Stimulated activated CD8-positive, alpha-beta memory T cell treated with anti-CD3 and anti-CD28 coated beads, Interleukin-7, amount 100 ng/mL, for 4 hours (primary cell): ENCODE measurements at regions not wholly inside any gene's neighbourhood (a gene's known extent, or its start where the extent isn't known, plus 50 kb on each side); places are given as distances from the start of the nearest gene placed in this dataset.
"Not testable (repeated sequence)": the region's sequence is repeated elsewhere in the genome, so short reads cannot be mapped to it uniquely, and the experiment has no call there.

Source experiments
- DNase-seq, 2 donors: peaks; one replicate each; pipeline ENCODE4 v3.0.0-alpha.2; 2020; ENCODE audit warnings: low read depth in 2 of 2

DNA sequence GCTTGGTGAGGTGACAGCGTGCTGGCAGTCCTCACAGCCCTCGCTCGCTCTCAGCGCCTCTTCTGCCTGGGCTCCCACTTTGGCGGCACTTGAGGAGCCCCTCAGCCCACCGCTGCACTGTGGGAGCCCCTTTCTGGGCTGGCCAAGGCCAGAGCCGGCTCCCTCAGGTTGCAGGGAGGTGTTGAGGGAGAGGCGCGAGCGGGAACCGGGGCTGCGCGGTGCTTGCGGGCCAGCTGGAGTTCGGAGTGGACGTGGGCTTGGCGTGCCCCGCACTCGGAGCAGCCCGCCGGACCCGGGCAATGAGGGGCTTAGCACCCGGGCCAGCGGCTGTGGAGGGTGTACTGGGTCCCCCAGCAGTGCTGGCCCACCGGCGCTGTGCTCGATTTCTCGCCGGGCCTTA is 134.2 kb upstream of the BASP1 start:
- not testable (repeated sequence) for DNase-seq

DNA sequence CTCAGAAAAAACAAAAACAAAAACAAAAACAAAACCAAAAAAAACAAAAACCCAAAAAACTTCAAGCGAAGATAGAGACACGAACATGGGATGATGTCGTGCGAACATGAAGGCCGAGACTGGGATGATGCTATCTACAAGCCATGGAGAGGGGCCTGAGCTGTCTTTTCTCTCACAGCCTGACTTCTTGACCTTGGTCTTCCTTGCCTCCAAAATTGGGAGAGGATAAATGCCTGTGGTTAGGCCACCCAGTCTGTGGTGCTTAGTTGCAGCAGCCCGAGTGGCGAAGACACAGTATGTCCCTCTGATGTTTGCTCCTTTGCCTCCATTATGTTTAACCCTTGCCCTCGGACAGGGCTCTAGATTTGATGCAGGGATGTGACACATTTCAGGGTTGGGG is 130.4 kb upstream of the BASP1 start:
- no peak for DNase-seq

DNA sequence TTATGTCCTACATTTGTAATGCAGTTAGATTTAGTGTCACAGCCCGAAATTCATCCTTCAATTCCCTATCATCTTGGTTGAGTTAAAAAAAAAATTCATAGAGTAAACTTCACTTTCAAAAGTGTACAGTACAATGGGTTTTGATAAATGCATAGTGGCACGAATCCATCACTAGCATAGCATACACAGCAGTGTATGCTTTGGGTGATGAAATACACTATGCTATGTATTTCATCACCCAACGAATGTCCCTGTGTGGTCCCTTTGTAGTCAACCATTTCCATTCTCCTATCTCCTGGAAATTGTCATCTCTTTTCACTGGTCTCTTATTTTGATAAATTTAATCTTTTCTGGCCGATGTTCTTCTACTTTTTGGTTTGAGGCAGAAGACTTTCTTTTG is 129.4 kb upstream of the BASP1 start:
- no peak for DNase-seq

DNA sequence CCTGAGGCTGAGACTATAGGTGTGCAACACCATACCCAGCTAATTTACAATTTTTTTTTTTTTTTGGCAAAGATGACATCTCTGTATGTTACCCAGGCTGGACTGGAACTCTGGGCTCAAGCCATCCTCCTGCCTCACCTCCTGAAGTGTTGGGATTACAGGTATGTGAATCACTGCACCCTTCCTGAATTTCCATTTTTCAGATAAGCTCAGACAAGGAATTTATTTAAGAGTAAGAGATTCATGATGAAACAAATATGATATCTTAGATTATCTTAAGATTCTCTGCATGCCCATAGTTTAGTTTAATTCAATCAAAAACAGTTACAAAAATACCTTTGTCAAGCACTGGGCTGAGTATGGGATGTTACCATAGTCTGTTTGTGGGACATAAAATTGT is 128.4 kb upstream of the BASP1 start:
- DNase-seq: no peak

DNA sequence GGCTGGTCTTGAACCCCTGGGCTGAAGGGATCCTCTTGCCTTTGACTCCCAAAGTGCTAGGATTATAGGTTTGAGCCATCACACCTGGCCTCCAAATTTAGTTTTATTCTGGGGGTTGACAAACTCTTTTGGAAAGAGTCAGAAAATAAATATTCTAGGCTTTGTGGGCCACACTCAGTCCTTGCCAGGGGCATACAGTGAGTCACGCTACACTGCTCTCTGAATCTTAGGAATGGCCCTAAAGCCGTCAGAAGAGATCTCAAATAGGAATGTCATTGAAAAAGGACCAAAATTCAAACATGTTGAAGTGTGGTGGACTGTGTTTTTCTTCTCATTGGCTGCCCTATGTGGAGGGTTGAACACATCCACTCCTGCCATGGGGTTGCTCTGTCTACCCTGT is 127.7 kb upstream of the BASP1 start:
- DNase-seq: no peak

DNA sequence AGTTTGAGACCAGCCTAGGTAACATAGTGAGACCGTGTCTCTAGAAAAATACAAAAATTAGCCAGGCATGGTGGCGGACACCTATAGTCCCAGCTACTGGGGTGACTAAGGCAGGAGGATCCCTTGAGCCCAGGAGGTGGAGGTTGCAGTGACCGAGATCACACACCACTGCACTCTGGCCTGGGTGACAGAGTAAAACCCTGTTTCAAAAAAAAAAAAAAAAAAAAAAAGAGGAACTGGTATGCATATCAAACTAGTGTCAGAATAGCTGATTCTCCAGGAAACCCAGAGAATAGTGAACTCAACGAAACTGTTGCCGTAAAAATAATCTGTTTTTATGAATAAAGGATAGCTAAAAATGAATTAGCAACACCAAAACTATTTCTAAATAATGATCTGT is 126.6 kb upstream of the BASP1 start:
- DNase-seq: no peak

DNA sequence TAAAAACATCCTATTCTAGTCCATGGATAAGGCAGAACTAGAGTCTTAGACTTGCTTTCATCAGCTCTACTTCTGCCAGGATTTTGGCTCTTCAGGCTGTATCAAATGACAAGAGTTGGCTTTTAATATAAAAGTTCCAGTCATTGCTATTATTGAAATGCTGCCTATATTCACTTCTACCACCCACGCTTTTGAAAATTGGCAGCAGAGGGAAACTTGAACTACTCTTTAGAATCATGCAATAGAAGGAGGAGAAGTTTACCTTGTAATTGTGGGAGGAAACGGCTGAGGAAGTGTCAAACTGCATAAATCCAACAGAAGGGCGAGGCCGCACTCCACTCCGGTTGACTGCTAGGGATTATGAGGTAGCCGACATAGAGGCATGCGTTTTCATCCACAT is 122.6 kb upstream of the BASP1 start:
- no peak for DNase-seq

DNA sequence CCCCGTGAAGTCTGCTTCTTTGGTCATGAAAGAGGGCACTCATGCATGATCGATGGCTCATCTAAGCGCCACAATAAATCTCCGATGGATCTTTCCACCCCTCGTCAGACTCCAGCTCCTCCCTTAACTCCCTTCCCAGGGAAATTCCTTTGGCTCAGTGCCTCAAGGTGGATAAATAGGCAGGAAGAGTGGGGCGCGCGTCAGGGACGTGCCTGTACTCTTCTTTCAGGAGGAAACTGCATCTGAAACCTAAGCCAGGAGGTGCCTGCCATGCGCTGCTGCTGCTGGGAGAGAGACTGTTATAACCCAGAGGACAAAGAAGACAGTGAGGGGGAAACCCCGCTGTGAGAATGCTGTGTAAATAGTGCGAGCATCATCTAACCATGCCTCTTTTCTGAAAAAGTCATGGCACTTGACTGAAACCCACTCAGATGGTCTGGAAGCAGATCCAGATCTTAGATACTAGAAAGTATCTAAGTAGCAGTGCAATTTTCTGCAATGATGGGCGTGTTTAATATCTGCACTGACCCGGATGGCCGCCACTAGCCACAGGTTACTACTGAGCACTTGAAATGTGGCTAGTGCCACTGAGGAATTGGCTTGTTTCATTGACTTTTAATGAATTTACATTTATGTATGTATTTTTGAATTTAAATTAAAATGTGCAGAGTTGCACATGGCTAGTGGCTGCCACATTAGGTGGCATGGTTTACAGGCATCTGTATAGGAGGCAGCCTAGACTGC is 120.3 kb upstream of the BASP1 start:
- DNase-seq: no peak

DNA sequence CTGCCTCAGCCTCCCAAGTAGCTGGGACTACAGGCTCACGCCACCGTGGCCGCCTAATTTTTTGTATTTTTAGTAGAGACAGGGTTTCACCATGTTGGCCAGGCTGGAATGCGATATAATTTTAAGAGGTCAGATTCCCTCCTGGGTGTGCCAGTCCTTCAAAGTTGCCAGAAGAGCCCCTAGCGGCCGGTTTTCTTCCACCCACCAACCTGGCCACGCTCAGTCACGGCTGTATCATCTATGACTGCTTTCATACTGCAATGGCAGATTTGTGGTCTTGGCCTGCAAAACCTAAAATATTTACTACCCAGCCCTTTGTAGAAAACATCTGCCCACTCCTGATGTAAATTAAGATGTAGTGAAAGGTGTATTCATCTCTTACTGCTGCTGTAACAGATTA is 117.5 kb upstream of the BASP1 start:
- DNase-seq: no peak

DNA sequence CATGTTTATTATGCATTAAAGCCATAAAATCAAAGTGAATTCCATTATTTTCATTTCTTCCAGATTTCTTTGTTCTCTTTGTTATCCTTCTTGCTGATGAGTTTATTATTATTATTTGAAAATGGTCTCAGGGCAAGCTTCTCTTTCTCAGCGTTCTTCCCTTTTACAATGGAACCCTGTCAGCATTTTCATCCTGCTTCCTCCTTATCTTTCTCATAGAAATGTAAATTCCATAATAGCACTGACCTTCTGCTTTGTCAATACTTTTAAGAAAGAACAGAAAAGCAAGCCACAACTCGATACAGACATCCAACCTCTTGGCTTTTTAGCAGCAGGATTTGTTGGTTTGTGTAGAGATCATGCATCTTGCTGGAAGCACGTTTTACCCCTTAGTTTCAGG is 114.0 kb upstream of the BASP1 start:
- no peak for DNase-seq

DNA sequence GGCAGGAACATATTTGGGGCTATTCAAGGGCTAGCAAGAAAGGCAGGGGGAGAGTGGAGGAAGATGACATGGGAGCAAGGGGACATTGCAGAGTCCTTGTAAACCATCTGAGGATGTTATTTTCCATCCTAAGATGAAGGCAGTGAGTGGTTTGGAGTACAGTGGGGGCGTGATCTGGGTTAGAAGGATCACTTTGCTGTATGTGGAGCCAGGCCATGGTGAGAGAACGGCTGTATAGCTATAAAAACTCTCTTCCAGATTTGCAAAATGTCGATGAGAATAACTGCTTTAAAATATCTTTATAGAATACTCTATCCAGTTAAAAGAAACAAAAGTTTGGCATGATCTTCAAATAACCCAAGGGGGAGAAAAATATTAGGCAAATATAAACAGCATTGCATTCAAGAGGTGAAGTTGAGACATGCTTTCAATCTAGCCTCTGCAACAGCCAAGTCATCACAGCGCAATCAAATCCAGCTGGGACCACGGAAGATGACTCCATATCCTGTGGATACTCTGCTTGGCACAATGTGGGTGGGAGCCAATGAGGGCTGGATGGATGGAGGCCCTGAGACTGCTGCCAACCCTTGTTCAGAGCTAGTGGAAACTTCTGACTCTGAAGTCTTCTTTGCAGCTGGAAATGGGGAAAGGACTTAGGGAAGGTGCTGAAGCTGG is 111.5 kb upstream of the BASP1 start:
- no peak for DNase-seq

DNA sequence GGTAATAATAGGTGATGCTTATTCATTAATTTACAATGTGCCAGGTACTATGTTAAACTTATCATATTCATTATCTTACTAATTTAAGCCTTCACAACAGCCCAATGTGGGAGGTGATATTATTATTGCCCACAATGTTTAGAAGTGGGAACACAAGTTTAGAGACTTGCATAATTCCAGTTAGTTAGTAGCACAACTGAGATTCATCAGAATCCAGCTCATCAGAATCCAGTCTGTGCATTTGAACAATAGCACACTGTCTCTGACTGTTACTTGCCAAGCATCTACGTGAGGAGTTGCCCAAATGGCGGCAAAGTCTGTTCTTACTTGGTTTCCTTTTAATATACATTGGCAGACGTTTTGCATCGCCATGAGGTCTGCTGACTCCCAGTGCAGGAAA is 110.9 kb upstream of the BASP1 start:
- DNase-seq: no peak

DNA sequence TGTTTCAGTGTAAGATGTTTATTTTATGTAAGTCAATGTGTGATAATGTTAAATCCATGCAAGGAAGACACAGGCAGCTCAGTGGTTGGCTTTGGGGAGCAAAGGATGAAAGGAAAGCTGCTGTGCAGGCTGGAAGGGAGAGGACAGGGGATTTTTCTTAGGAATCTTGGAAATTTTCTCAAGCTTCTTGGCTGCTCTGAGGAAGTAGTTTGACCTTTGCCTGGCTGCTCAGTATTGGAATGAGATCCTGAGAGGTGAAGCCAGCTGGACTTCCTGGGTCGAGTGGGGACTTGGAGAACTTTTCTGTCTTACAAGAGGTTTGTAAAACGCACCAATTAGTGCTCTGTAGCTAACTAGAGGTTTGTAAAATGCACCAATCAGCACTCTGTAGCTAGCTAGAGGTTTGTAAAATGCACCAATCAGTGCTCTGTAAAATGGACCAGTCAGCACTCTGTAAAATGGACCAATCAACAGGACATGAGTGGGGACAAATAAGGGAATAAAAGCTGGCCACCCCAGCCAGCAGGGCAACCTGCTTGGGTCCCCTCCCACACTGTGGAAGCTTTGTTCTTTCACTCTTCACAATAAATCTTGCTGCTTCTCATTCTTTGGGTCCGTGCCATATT is 105.2 kb upstream of the BASP1 start:
- DNase-seq: not testable (repeated sequence)

DNA sequence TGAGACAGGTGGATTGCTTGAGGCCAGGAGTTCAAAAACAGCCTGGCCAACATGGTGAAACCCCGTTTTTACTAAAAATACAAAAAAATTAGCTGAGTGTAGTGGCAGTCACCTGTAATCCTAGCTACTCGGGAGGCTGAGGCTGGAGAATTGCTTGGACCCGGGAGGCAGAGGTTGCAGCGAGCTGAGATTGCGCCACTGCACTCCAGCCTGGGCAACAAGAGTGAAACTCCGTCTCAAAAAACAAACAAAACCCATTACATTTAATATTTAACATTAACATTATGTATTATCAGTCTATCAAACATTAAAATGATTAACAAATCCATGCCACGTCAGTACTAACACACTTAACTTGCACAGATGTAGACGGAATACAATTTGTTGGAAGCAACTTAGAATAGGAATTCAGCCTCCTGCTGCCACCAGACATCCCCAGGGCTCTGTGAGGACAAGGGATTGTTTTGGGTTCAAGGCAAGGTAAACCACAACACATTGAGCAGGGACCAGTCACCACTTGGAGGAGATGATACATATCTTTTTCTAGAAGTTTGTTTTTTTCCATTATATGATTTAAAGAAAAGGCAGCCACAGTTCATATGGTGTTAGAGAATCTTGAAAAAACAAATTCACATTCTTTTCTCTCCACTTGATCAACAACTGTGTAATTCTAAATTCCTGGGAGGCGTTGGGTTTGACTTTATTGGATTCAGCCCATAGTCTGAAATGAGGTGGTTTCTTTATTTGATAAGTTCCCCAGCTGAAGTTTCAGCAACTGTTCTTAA is 104.1 kb upstream of the BASP1 start:
- DNase-seq: no peak

DNA sequence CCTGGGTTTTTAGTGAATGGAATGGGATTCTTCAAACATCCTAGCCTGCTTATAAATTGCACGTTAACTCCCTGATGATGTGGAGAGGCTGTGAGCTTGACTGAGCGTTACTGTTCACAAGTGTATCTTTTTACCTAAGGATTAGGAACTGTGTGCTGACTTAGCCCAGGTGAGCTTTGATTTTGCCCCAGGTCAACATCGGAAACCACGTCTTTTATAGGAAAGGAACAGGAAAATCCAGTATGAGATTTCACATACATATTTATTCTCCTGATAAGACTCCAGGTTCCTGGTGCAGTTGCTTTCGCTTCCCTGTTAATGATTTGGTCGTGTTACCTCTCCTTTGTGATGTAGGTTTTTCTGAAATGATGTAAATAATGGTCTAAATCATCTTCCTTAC is 103.2 kb upstream of the BASP1 start:
- no peak for DNase-seq

DNA sequence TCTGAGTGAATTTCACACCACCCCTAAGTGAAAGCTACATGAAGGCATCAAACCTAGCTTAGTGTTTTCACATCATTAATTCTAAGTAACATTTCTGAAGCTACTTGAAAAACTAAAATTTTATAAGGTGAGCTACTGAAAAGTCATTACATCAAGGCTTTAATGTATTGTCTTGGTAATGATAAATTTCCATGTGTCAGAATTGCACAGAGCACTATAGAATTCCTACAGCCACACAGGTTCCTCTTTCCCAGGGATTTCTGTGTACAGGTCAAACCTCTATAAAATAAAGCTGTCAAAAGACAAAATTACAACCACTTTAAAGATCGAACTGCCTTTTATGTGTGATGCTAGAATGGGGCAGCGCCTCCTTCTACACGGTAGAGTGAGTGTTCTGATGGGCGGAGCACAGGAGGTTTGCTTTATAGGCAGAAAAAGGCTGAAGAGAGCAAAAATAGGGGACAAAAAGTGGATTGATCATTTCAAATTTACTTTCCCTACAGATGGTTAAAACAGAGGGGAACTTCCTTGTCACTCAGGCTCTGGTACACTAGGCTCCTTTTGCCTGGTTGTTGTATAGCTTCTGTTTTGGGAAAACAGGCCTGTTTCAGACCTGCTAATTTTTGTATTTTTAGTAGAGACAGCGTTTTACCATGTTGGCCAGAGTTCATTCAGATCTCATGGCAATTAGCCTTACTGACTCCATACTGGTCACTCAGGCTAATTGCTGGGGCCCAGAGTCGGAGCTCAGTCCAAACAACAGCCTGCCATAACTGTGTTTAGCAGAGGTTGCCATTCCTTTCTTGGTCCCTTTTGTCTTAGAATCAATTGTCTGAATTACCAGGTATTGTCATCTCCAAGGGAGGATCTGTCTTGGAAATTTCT is 102.5 kb upstream of the BASP1 start:
- DNase-seq: no peak

DNA sequence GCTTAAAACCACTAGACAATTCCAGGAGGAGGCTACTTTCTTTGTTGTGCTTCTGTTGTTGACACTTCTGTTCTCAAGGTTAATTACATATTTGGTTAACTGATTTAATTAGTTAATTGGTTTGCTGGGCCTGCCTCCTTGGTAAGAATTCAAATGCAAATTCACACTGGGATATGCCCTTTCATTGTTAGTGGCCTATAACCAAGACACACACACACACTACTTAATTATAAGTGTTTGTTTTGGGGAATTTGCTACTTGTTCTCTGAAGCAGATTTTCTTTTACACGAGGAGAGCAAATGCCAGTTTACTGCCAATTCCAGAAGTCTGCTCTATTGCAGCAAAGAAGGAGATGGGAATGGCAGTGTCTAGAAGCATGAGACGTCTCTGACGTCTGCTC is 101.6 kb upstream of the BASP1 start:
- no peak for DNase-seq

DNA sequence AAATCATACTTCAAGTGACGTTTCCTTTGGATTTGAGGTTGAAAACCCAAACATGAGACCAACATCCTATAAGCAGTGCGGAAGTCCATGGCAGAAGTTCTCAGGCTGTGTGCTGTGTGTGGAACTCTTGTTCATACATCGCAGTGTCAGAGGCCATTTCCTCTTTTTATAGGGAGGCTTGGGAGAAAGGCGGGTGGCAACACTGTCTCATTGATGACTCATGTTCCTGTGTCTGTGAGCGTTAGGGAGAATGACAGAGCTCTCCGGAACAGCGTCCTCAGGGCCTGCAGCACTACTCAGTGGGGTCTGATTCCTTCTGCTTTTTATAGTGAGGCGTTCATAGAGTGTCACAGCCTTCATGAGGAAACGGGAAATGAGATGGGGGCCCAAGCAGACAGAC is 98.8 kb upstream of the BASP1 start:
- peak in 1 of 2 donors; percentile 2 for DNase-seq

DNA sequence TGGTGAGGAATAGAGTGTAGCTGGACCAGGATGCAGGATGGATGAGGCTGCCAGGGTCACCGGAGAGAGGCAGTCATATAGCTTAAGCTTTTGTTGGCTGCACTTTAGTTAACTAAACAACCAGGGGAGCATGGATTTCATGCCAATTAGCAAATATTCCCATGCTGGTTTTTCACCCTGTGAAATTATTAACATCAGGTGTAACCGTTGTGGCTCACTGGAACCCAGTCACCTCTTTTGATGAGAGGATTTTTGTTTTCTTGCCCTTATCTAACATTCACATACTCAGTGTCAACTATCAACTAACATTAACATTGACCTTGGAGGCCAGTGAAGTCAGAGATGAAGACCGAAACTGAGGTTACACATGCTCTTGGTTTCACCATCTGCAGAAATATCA is 97.2 kb upstream of the BASP1 start:
- DNase-seq: no peak

DNA sequence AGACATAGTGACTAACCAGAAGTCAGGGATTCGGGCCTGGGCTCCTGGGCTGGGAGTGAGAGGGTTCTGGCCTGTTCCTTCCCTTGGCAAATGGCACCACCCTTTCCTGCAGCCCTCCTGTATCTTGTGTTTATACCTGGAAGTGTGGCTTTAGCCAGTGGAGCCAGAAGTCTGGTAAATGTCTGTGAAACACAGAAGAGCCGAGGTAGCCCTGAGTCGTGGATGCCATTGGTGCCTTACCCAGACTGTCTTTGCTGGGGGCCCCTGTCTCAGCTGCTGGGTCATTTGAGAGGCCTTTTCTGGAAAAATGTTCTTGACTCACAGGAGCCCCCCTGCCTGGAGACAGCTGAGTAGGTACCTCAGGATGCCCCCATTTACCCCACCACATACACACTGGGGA is 95.7 kb upstream of the BASP1 start:
- no peak for DNase-seq

DNA sequence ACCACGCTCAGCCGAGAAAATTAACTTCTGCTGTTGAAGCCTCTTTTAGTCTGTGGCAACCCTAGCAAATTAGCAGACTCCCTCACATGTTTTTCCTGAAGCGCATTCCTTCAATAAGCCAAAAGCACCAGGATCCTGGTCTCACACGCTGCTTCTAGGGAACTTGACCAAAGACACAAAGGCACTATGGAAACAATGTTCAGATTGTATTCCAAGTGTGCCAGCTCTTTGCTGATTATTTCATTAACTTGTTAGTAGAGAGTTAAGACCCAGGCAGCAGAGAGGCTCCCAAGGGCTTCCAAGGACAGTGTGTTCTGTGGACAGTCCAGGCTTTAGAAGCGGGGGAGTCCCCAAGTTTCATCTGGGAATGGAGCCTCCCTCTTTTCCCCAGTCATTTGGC is 94.4 kb upstream of the BASP1 start:
- no peak for DNase-seq
